ENCODE measurements at regions not wholly inside any gene's neighbourhood (a gene's known extent, or its start where the extent isn't known, plus 50 kb on each side); places are given as distances from the start of the nearest gene placed in this dataset.

- TF ChIP-seq, protein P1, sequence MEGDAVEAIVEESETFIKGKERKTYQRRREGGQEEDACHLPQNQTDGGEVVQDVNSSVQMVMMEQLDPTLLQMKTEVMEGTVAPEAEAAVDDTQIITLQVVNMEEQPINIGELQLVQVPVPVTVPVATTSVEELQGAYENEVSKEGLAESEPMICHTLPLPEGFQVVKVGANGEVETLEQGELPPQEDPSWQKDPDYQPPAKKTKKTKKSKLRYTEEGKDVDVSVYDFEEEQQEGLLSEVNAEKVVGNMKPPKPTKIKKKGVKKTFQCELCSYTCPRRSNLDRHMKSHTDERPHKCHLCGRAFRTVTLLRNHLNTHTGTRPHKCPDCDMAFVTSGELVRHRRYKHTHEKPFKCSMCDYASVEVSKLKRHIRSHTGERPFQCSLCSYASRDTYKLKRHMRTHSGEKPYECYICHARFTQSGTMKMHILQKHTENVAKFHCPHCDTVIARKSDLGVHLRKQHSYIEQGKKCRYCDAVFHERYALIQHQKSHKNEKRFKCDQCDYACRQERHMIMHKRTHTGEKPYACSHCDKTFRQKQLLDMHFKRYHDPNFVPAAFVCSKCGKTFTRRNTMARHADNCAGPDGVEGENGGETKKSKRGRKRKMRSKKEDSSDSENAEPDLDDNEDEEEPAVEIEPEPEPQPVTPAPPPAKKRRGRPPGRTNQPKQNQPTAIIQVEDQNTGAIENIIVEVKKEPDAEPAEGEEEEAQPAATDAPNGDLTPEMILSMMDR (IDR thresholded peaks at IDR 0.05), result no peak
- no peak for TF ChIP-seq POLR2A (IDR thresholded peaks at IDR 0.05)
- no peak for TF ChIP-seq POLR2AphosphoS5 (IDR thresholded peaks at IDR 0.05)
Measured at GRCh38 chr4:135777361-135777760, 1575.8 kb upstream of the PABPC4L start.
